ENCODE measurements at regions not wholly inside any gene's neighbourhood (a gene's known extent, or its start where the extent isn't known, plus 50 kb on each side); places are given as distances from the start of the nearest gene placed in this dataset.

DNA sequence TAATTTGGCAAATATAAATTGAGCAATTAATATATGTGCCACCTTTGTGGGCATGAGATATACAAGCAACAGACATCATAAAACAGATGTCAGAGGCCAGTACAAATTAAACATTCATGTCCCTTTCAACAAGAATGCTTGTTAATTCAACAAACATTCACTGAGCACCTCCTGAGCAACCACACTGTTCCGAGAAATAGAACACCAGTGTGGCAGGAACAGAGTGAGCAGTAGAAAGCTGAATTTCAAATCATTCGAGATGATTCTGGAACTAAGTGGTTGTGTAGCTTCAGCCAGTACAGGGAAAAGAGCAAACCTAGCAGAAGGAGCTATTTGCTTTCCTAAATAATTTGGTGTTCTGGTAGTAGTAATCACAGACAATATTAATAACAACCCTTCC lies 227.7 kb downstream of the CBLN4 start:
- no peaks in the 10 kb centered on the region for H3K4me1 Mint-ChIP-seq (ENCODE audit: low read depth)

DNA sequence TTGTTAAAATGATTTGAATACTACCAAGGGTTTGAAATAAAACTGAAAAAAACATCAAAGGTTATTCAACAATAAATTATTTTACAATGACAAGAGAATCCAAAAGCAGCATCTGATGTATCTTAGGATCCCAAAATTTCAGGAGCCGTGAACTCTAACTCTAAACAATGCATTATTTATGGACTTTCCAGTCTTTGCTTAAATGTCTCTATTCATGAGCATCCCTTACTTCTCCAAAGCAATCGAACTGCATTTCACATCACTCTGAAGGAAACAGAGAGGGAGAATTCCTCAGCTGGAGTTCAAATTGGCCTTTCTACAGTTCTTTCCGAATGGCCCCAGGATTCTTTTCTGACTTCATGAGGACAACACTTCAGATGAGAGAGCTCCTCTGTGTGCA lies 229.1 kb downstream of the CBLN4 start:
- intact Hi-C loops (cut with micrococcal nuclease) = no loop called here
- H3K36me3 Mint-ChIP-seq (ENCODE audit: low read depth) = no peaks in the 10 kb centered on the region
- H3K27ac Mint-ChIP-seq = no peak overlapping the region
- H3K4me3 Mint-ChIP-seq = no peak overlapping the region
- no peaks in the 10 kb centered on the region for H3K4me1 Mint-ChIP-seq (ENCODE audit: low read depth)
- no peak for DNase-seq (ENCODE audit: low spot score)
- no peaks in the 10 kb centered on the region for H3K27me3 Mint-ChIP-seq (ENCODE audit: insufficient read depth)
- peaks cover 8% of the 10 kb centered on the region for H3K9me3 Mint-ChIP-seq

More for the DNA sequence above, 227.7 kb downstream of the CBLN4 start:
- intact Hi-C loops (cut with micrococcal nuclease) = no loop called here
- H3K27ac Mint-ChIP-seq = no peak overlapping the region
- no peak for DNase-seq (ENCODE audit: low spot score)
- no peaks in the 10 kb centered on the region for H3K27me3 Mint-ChIP-seq (ENCODE audit: insufficient read depth)
- H3K4me3 Mint-ChIP-seq = no peak overlapping the region
- peaks cover 14% of the 10 kb centered on the region for H3K9me3 Mint-ChIP-seq
- H3K36me3 Mint-ChIP-seq (ENCODE audit: low read depth) = no peaks in the 10 kb centered on the region

DNA sequence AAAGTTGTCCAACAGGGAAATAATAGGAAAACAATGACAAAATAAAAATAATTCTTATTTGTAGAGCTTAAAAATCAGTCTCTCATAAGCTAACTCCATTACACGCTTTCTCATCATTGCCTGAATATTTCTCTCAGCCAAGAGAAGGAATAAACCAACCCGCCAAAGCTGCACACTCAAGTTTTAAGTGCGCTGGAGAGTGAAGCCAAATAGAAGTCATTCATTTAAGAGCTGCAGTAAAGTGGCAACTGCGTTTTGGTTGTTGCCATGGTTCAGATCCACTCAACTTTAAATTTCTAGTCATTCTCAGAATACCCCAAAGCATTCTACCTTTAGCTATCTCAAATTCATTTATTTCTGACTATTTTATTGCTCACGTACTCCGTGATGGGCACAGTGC lies 230.7 kb downstream of the CBLN4 start:
- H3K4me1 Mint-ChIP-seq (ENCODE audit: low read depth) = no peaks in the 10 kb centered on the region
- H3K36me3 Mint-ChIP-seq (ENCODE audit: low read depth) = no peaks in the 10 kb centered on the region
- H3K4me3 Mint-ChIP-seq = no peak overlapping the region
- no peak overlapping the region for H3K27ac Mint-ChIP-seq
- intact Hi-C loops (cut with micrococcal nuclease) = no loop called here
- H3K27me3 Mint-ChIP-seq (ENCODE audit: insufficient read depth) = no peaks in the 10 kb centered on the region
- H3K9me3 Mint-ChIP-seq = peaks cover 8% of the 10 kb centered on the region
- no peak for DNase-seq (ENCODE audit: low spot score)

DNA sequence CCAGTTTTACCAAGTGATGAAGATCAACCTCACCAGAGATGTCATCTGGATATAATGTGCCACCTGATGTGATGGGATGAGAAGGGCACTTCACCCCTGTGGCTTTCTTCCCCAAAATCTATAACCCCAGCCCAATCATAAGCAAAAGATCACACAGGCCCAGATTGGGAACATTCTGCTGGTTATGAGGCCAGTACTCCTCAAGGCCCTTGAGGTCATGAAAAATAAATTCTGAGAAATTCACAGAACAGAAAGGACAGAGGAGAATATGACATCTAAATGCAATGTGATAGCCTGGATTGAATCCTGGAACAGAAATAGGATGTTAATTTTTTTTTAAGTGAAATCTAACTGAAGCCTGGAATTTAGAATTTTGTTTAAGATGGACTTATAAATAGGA lies 243.5 kb downstream of the CBLN4 start:
- Mint-ChIP-seq H3K4me3 (no peak overlapping the region), H3K9me3 (peaks cover 24% of the 10 kb centered on the region), H3K27me3 (ENCODE audit: insufficient read depth) (no peaks in the 10 kb centered on the region), H3K4me1 (ENCODE audit: low read depth) (no peaks in the 10 kb centered on the region), H3K27ac (no peak overlapping the region), H3K36me3 (ENCODE audit: low read depth) (no peaks in the 10 kb centered on the region)
- no peak for DNase-seq (ENCODE audit: low spot score)
- intact Hi-C loops (cut with micrococcal nuclease) = no loop called here

DNA sequence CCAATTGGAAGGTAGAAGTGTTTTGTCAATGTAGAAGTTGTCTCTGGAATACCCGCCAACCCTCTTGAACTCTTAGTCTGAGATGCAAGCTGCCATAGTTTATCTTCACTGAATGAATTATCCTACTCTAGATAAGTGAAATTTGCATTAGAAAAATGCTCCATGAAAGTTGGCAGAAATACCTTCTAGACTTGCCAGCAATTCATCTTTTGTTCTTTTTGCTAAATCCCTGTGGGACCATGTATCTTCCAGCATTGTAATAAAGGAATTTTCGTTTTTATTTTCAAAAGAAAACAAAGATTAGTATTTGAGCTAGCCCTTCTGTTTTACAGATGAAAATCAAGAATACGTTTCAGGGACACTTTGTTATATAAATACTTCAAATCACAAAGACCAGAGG lies 244.2 kb downstream of the CBLN4 start:
- intact Hi-C loops (cut with micrococcal nuclease) = no loop called here
- no peaks in the 10 kb centered on the region for H3K36me3 Mint-ChIP-seq (ENCODE audit: low read depth)
- no peaks in the 10 kb centered on the region for H3K4me1 Mint-ChIP-seq (ENCODE audit: low read depth)
- peaks cover 19% of the 10 kb centered on the region for H3K9me3 Mint-ChIP-seq
- H3K27me3 Mint-ChIP-seq (ENCODE audit: insufficient read depth) = no peaks in the 10 kb centered on the region
- H3K4me3 Mint-ChIP-seq = no peak overlapping the region
- no peak for DNase-seq (ENCODE audit: low spot score)
- no peak overlapping the region for H3K27ac Mint-ChIP-seq

DNA sequence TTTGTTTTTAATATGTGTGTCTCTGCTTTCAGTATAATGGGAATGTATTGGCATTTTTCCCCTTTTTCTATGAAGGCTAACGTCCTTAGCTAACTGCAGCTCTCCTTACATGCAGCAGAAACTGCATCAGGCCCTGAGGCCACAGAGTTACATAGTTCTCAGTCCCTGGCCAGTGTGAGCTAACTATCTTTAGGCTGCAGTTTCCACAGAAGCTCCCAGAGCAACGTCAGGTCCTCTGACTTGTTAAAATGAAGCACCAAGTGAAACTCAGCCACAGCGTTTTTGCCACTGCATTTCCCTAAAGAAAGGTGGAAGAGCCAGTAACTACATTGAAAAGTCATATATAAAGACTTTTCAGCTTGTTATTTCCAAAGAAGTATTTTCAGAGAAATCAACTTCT lies 244.7 kb downstream of the CBLN4 start:
- Mint-ChIP-seq H3K36me3 (ENCODE audit: low read depth) (no peaks in the 10 kb centered on the region), H3K27ac (no peak overlapping the region)
- intact Hi-C loops (cut with micrococcal nuclease) = no loop called here

DNA sequence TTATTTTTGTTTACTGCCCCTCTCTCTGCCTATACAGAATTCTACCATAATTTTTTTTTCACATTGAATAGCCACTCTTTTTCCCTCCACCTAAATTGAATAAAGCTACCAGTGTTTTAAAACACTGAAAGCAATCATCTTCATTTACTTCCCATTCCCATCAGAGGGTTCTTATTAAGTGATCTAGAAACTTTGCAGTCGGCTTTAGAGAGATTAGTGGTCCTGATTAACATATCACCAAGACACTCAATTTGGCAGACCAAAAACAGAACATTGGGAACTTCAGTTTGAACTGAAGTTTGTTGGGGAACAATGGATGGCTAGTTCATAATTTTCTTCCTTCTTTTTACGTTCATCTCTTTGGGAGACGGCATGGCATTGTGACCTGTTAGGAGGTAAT lies 249.5 kb downstream of the CBLN4 start:
- H3K36me3 Mint-ChIP-seq (ENCODE audit: low read depth) = no peaks in the 10 kb centered on the region

More for the DNA sequence above, 244.7 kb downstream of the CBLN4 start:
- DNase-seq (ENCODE audit: low spot score) = no peak
- Mint-ChIP-seq H3K27me3 (ENCODE audit: insufficient read depth) (no peaks in the 10 kb centered on the region), H3K4me1 (ENCODE audit: low read depth) (no peaks in the 10 kb centered on the region), H3K9me3 (peaks cover 16% of the 10 kb centered on the region), H3K4me3 (no peak overlapping the region)

DNA sequence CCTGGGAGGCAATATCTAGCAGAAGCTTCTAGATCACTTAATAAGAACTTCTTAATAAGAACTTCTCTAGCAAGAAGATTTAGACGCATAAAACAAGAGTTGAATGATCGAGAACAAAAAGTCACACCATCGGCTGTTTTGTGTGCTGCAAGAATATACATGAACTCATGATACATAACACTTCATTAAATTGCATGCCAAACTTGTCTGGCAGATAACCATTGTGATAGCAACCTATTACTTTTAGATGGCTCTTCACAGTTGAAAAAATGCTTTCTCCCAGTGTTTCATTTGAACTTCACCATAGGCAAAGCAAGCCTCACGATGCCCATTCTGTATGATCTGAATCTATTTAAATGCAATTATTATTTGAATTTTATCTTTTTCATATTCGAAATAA lies 249.9 kb downstream of the CBLN4 start:
- no peak overlapping the region for H3K27ac Mint-ChIP-seq
- no peaks in the 10 kb centered on the region for H3K4me1 Mint-ChIP-seq (ENCODE audit: low read depth)
- intact Hi-C loops (cut with micrococcal nuclease) = no loop called here
- H3K36me3 Mint-ChIP-seq (ENCODE audit: low read depth) = no peaks in the 10 kb centered on the region
- no peak for DNase-seq (ENCODE audit: low spot score)
- no peak overlapping the region for H3K4me3 Mint-ChIP-seq
- H3K27me3 Mint-ChIP-seq (ENCODE audit: insufficient read depth) = no peaks in the 10 kb centered on the region
- H3K9me3 Mint-ChIP-seq = no peaks in the 10 kb centered on the region

More for the DNA sequence above, 249.5 kb downstream of the CBLN4 start:
- no peak for DNase-seq (ENCODE audit: low spot score)
- no peaks in the 10 kb centered on the region for H3K9me3 Mint-ChIP-seq
- H3K4me3 Mint-ChIP-seq = no peak overlapping the region
- intact Hi-C loops (cut with micrococcal nuclease) = no loop called here
- H3K27me3 Mint-ChIP-seq (ENCODE audit: insufficient read depth) = no peaks in the 10 kb centered on the region
- H3K27ac Mint-ChIP-seq = no peak overlapping the region
- no peaks in the 10 kb centered on the region for H3K4me1 Mint-ChIP-seq (ENCODE audit: low read depth)

DNA sequence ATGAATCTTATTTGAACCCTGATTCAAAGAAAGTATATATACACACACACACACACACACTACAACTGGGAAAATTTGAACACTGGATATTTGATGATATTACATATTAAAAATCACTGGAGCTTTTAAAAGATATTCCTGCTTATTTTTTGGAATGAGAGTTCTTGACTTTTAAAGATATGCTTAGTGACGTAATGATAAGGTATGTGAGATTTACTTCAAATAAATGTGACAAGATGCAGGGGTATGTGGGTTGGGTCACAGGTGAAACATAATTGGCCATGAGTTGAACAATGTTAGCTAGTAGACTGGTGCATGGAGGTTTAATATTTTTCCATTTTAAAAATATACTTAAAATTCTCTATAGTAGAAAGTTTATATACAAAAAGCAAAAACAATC lies 258.6 kb downstream of the CBLN4 start:
- Mint-ChIP-seq H3K4me3 (no peak overlapping the region), H3K36me3 (ENCODE audit: low read depth) (no peaks in the 10 kb centered on the region), H3K27me3 (ENCODE audit: insufficient read depth) (no peaks in the 10 kb centered on the region), H3K4me1 (ENCODE audit: low read depth) (no peaks in the 10 kb centered on the region), H3K27ac (no peak overlapping the region), H3K9me3 (peaks cover 10% of the 10 kb centered on the region)
- intact Hi-C loops (cut with micrococcal nuclease) = no loop called here
- DNase-seq (ENCODE audit: low spot score) = no peak

DNA sequence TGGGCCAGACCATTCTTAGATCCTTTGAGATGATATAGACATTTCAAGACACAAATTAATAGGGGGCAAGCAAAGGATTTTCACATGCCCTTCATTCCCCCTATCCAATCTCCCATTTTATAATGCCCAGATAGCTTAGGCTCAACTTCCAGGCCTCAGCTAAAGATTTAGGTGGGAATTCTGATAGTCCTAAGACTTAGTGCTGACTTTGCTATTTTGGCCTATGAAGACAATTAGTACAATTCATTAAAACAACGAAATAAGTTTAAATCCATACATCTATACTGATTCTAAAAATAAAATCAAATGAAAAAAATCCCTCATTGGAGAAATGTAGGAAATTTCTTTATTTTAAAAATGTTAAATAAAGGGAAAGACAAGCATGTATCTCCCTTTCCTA lies 259.5 kb downstream of the CBLN4 start:
- Mint-ChIP-seq H3K9me3 (peaks cover 10% of the 10 kb centered on the region), H3K4me1 (ENCODE audit: low read depth) (no peaks in the 10 kb centered on the region), H3K27ac (no peak overlapping the region), H3K4me3 (no peak overlapping the region), H3K36me3 (ENCODE audit: low read depth) (no peaks in the 10 kb centered on the region), H3K27me3 (ENCODE audit: insufficient read depth) (no peaks in the 10 kb centered on the region)
- DNase-seq (ENCODE audit: low spot score) = no peak
- intact Hi-C loops (cut with micrococcal nuclease) = no loop called here

DNA sequence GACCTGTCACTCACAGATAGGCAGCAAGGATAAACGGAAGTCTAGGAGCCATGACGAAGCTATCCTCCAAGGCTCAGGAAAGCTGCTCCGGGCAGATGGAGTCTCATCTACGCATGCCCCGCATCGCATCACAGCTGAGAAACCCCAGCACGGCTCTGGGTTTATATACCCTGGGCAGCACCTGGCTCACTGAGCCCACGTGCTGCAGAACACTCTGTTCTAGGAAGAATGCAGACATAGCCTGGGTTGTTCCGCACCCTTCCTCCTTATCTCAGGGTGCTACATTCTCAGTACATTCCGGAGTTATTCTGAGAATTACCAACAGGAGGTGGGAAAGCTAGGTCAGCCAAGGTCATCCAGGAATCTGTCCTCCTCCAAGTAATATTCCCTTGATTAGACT lies 260.4 kb downstream of the CBLN4 start:
- Mint-ChIP-seq H3K4me3 (no peak overlapping the region), H3K4me1 (ENCODE audit: low read depth) (no peaks in the 10 kb centered on the region), H3K9me3 (peaks cover 10% of the 10 kb centered on the region), H3K27ac (no peak overlapping the region), H3K36me3 (ENCODE audit: low read depth) (no peaks in the 10 kb centered on the region), H3K27me3 (ENCODE audit: insufficient read depth) (no peaks in the 10 kb centered on the region)
- DNase-seq (ENCODE audit: low spot score) = no peak
- intact Hi-C loops (cut with micrococcal nuclease) = no loop called here

DNA sequence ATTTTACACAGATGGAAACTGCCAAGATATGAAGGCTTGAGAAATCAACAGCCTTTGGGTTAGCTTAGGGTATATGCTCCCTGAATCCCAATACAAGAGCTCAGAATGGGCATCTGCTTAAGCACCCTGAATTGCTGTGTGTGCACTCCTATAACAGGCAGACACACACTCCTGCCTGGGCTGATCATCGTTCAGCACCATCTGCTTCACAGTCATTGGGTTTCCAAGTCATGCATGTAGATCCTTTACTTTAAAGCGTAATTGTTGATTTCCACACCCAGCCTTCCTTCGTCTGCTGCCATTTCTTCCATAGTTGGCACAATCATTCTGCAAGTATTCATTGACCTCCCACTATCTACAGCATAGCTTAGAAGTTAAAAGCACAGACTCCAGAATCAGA lies 263.5 kb downstream of the CBLN4 start:
- Mint-ChIP-seq H3K4me1 (ENCODE audit: low read depth) (no peaks in the 10 kb centered on the region), H3K27me3 (ENCODE audit: insufficient read depth) (no peaks in the 10 kb centered on the region), H3K4me3 (no peak overlapping the region), H3K27ac (no peak overlapping the region), H3K9me3 (peaks cover 16% of the 10 kb centered on the region), H3K36me3 (ENCODE audit: low read depth) (no peaks in the 10 kb centered on the region)
- intact Hi-C loops (cut with micrococcal nuclease) = no loop called here
- DNase-seq (ENCODE audit: low spot score) = no peak

DNA sequence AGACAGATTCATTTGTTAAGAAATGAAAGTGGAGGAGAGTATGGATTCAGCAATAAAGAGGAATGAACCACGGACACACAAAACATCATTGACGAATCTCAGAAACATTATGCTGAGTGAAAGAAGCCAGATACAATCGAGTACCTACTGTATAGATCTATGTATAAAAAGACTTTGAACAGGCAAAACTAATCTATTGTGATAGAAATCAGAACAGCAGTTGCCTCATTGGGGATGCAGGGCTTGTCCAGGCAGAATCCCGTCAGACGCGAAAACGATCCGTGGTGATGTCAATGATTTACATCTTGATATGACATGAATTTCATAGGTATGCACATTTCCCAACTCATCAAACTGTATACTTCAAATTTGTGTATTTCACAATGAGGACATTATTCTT lies 265.2 kb downstream of the CBLN4 start:
- Mint-ChIP-seq H3K4me3 (no peak overlapping the region), H3K4me1 (ENCODE audit: low read depth) (no peaks in the 10 kb centered on the region), H3K36me3 (ENCODE audit: low read depth) (no peaks in the 10 kb centered on the region), H3K27me3 (ENCODE audit: insufficient read depth) (no peaks in the 10 kb centered on the region), H3K9me3 (peaks cover 22% of the 10 kb centered on the region), H3K27ac (no peak overlapping the region)
- no peak for DNase-seq (ENCODE audit: low spot score)
- intact Hi-C loops (cut with micrococcal nuclease) = no loop called here

DNA sequence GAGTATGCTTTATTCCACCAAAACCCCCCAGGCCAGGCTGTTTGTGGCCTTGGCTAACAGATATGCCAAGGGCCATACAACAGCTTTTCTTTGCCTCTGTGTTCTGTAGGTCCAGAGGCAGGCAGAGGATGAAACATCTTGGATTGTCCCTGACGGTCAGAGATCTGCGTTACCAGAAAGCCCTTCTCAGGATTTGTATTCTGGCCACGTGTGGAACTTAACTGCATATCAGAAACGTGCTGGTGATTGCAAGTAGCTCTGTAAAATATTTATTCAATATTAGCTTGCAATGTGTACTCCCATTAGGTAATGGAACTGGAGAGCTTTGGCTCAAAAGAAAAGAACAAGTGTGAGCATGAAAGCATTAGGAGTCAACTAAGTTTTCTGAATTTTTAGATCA lies 275.0 kb downstream of the CBLN4 start:
- Mint-ChIP-seq H3K27ac (no peak overlapping the region), H3K4me3 (no peak overlapping the region), H3K4me1 (ENCODE audit: low read depth) (no peaks in the 10 kb centered on the region), H3K36me3 (ENCODE audit: low read depth) (no peaks in the 10 kb centered on the region), H3K9me3 (peaks cover 31% of the 10 kb centered on the region), H3K27me3 (ENCODE audit: insufficient read depth) (no peaks in the 10 kb centered on the region)
- no peak for DNase-seq (ENCODE audit: low spot score)
- intact Hi-C loops (cut with micrococcal nuclease) = no loop called here

Data from activated T-helper 1 cell treated with anti-CD3 and anti-CD28 coated beads, Interleukin-12 subunit alpha, Interleukin-12 subunit beta, Interleukin-2, Interleukin-4 antibody, amounts not matched to agents 30 ng/mL and 10 ng/mL and 1 ng/mL, durations not matched to agents 14 hours and 24 hours and 36 hours (primary cell).